SK-MEL-5 (cell line): ENCODE measurements at regions not wholly inside any gene's neighbourhood (a gene's known extent, or its start where the extent isn't known, plus 50 kb on each side); places are given as distances from the start of the nearest gene placed in this dataset.
A peak's percentile ranks its signal among the peaks of the same experiment; 100 is the strongest.

Experiments used
- DNase-seq: peaks from one replicate; pipeline ENCODE4 v3.0.0-alpha.2; 2016; ENCODE audit warnings: low read depth, low spot score
- in situ Hi-C: cut with HindIII; loops from 2 replicates; pipeline ENCODE4 v1.10.0; 2016; ENCODE audit warnings: low sequenced_read_pairs, high pct_unique_total_duplicates, low pct_unique_long_range_greater_than_20kb

- no peak for DNase-seq
- in situ Hi-C loops, result no loop called here
These were observed 908.5 kb upstream of the RAG2 start for GRCh38 chr11:37506531-37506930.

- no peak for DNase-seq
- in situ Hi-C loops, result no loop called here
These were observed 907.4 kb upstream of the RAG2 start for GRCh38 chr11:37505406-37505805.

- in situ Hi-C loops, result no loop called here
- DNase-seq, result no peak
These were observed 906.9 kb upstream of the RAG2 start for GRCh38 chr11:37504921-37505320.

GRCh38 chr11:37504060-37504611, 906.1 kb upstream of the RAG2 start:
- in situ Hi-C loops, result no loop called here
- peak; percentile 93 for DNase-seq

GRCh38 chr11:37503411-37504059, 905.5 kb upstream of the RAG2 start:
- peak; percentile 76 for DNase-seq
- in situ Hi-C loops, result no loop called here

- no peak for DNase-seq
- in situ Hi-C loops, result no loop called here
These were observed 904.2 kb upstream of the RAG2 start for GRCh38 chr11:37502202-37502601.

- no peak for DNase-seq
- in situ Hi-C loops, result no loop called here
These were observed 902.4 kb upstream of the RAG2 start for GRCh38 chr11:37500425-37500824.

- DNase-seq, result no peak
- in situ Hi-C loops, result no loop called here
These were observed 899.3 kb upstream of the RAG2 start for GRCh38 chr11:37497326-37497725.

GRCh38 chr11:37496201-37496600, 898.2 kb upstream of the RAG2 start:
- no peak for DNase-seq
- in situ Hi-C loops, result no loop called here

- in situ Hi-C loops, result no loop called here
- no peak for DNase-seq
These were observed 886.3 kb upstream of the RAG2 start for GRCh38 chr11:37484298-37484697.

- in situ Hi-C loops, result no loop called here
These were observed 885.7 kb upstream of the RAG2 start for GRCh38 chr11:37483761-37484160.

GRCh38 chr11:37474889-37475288, 876.9 kb upstream of the RAG2 start:
- in situ Hi-C loops, result no loop called here
- DNase-seq, result peak; percentile 38

More at GRCh38 chr11:37483761-37484160, 885.7 kb upstream of the RAG2 start:
- DNase-seq, result no peak

- in situ Hi-C loops, result no loop called here
These were observed 870.3 kb upstream of the RAG2 start for GRCh38 chr11:37468344-37468743.

GRCh38 chr11:37465221-37465620, 867.2 kb upstream of the RAG2 start:
- DNase-seq, result no peak
- in situ Hi-C loops, result no loop called here

More at GRCh38 chr11:37468344-37468743, 870.3 kb upstream of the RAG2 start:
- DNase-seq, result no peak

GRCh38 chr11:37459456-37459855, 861.4 kb upstream of the RAG2 start:
- no peak for DNase-seq
- in situ Hi-C loops, result no loop called here

GRCh38 chr11:37456746-37457145, 858.7 kb upstream of the RAG2 start:
- no peak for DNase-seq
- in situ Hi-C loops, result no loop called here

- in situ Hi-C loops, result no loop called here
- no peak for DNase-seq
These were observed 853.9 kb upstream of the RAG2 start for GRCh38 chr11:37451903-37452302.

GRCh38 chr11:37450613-37451012, 852.6 kb upstream of the RAG2 start:
- in situ Hi-C loops, result no loop called here
- no peak for DNase-seq

GRCh38 chr11:37449146-37449545, 851.1 kb upstream of the RAG2 start:
- peak; percentile 75 for DNase-seq
- in situ Hi-C loops, result no loop called here

GRCh38 chr11:37442576-37442975, 844.5 kb upstream of the RAG2 start:
- no peak for DNase-seq
- in situ Hi-C loops, result no loop called here
